Adipocyte (in vitro differentiated cells): ENCODE measurements at regions not wholly inside any gene's neighbourhood (a gene's known extent, or its start where the extent isn't known, plus 50 kb on each side); places are given as distances from the start of the nearest gene placed in this dataset.
A peak's percentile ranks its signal among the peaks of the same experiment; 100 is the strongest.

ENCODE experiments used
- DNase-seq: peaks from one replicate; pipeline ENCODE4 v3.0.0-alpha.2; 2015; ENCODE audit warnings: low read depth
- H3K27me3 ChIP-seq: replicated peaks from 2 replicates; pipeline ENCODE4 v1.7.0; 2013; ENCODE audit warnings: mild to moderate bottlenecking, low read length, moderate library complexity; ENCODE audit not compliant: control insufficient read depth, insufficient read depth
- H3K36me3 ChIP-seq: 2 replicates; pipeline ENCODE4 v1.7.0; 2013; ENCODE audit warnings: low read length, mild to moderate bottlenecking, moderate library complexity; ENCODE audit not compliant: control insufficient read depth, insufficient read depth, severe bottlenecking
- H3K4me1 ChIP-seq: 2 replicates; pipeline ENCODE4 v1.7.0; 2013; ENCODE audit warnings: mild to moderate bottlenecking, low read length, moderate library complexity; ENCODE audit not compliant: control insufficient read depth, insufficient read depth
- H3K4me3 ChIP-seq: 2 replicates; pipeline ENCODE4 v1.7.0; 2013; ENCODE audit warnings: mild to moderate bottlenecking, low read length, moderate library complexity
- H3K9ac ChIP-seq: 2 replicates; pipeline ENCODE4 v1.7.0; 2013; ENCODE audit warnings: mild to moderate bottlenecking, low read length, moderate library complexity
- H3K9me3 ChIP-seq: 2 replicates; pipeline ENCODE4 v1.7.0; 2013; ENCODE audit warnings: mild to moderate bottlenecking, low read length, moderate library complexity; ENCODE audit not compliant: control insufficient read depth

GRCh38 chr7:36040679-36041078, 112.4 kb upstream of the EEPD1 start:
- H3K4me1 ChIP-seq: peaks cover 46% of the 10 kb centered on the region
- H3K9ac ChIP-seq: no peak overlapping the region
- H3K4me3 ChIP-seq: no peak overlapping the region
- no peaks in the 10 kb centered on the region for H3K36me3 ChIP-seq
- peak; percentile 68 for DNase-seq
- no peaks in the 10 kb centered on the region for H3K9me3 ChIP-seq
- H3K27me3 ChIP-seq: no peaks in the 10 kb centered on the region

GRCh38 chr7:36044101-36044892, 108.8 kb upstream of the EEPD1 start:
- H3K27me3 ChIP-seq: no peaks in the 10 kb centered on the region
- H3K9ac ChIP-seq: peak overlapping the region; percentile 77
- H3K9me3 ChIP-seq: no peaks in the 10 kb centered on the region
- H3K4me1 ChIP-seq: peaks cover 59% of the 10 kb centered on the region
- H3K36me3 ChIP-seq: no peaks in the 10 kb centered on the region
- no peak overlapping the region for H3K4me3 ChIP-seq
- DNase-seq: no peak

- H3K9me3 ChIP-seq: no peaks in the 10 kb centered on the region
- H3K36me3 ChIP-seq: no peaks in the 10 kb centered on the region
- H3K4me1 ChIP-seq: peaks cover 64% of the 10 kb centered on the region
- peak overlapping the region; percentile 77 for H3K9ac ChIP-seq
- no peaks in the 10 kb centered on the region for H3K27me3 ChIP-seq
- H3K4me3 ChIP-seq: no peak overlapping the region
- DNase-seq: peak; percentile 76
Measured at GRCh38 chr7:36045326-36045725, 107.7 kb upstream of the EEPD1 start.

DNA sequence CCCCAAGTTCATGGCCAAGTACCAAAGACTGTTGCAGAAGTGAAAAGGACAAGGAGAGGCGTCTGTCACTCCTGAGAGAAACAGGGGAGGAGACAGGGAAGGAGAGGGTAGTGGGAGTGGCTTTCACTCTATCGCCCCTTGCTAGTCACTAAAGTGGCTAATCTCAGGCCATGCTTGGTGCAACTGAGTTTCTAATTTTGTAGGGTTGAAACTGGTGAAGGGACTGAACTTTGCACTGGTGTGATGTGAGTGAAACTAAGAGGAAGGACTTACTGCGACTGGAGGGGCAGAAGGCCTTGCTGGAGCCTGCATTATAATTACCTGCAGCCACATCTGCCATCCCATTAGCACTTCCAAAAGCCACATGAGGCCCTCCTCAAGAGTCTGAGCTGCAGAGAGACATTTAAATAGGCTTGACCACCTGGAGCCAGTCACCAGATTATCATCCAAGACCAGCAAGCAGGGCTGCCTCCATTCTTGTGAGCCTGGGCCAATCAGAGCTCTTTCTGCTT, 107.2 kb upstream of the EEPD1 start:
- Histone ChIP-seq H3K36me3 (no peaks in the 10 kb centered on the region), H3K9me3 (no peaks in the 10 kb centered on the region), H3K4me3 (no peak overlapping the region), H3K4me1 (peaks cover 58% of the 10 kb centered on the region), H3K27me3 (no peaks in the 10 kb centered on the region), H3K9ac (peak overlapping the region; percentile 77)
- DNase-seq: no peak

DNA sequence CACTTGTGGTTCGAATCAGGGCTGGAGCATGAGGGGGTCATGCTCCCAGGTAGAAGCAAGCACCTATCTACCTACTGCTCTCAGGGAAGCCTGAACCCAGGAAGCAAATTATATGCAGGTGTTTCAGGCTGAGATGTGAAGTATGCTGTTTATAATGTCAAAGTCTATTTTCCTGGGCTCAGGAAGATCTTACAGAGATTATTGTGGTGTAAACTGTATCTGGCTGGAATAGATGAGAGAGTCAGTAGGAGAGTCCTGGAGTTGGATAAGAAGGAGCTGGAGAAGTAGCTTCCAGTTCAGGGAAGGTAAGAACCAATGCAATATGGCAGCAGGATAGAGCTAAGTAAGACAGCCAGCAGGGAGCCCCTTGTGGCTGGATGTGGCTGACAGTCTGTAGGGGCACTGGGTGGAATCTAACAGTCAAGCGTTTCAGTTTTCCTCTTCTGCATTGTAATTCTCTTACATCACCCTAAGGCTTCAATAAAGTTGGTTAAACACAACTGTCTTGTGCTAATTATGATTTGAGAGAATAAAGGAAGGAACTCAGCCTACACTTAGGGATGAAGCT, 105.9 kb upstream of the EEPD1 start:
- Histone ChIP-seq H3K36me3 (no peaks in the 10 kb centered on the region), H3K9me3 (no peaks in the 10 kb centered on the region), H3K4me3 (peak overlapping the region; percentile 45), H3K9ac (peak overlapping the region; percentile 84), H3K27me3 (no peaks in the 10 kb centered on the region), H3K4me1 (peaks cover 56% of the 10 kb centered on the region)
- no peak for DNase-seq

DNA sequence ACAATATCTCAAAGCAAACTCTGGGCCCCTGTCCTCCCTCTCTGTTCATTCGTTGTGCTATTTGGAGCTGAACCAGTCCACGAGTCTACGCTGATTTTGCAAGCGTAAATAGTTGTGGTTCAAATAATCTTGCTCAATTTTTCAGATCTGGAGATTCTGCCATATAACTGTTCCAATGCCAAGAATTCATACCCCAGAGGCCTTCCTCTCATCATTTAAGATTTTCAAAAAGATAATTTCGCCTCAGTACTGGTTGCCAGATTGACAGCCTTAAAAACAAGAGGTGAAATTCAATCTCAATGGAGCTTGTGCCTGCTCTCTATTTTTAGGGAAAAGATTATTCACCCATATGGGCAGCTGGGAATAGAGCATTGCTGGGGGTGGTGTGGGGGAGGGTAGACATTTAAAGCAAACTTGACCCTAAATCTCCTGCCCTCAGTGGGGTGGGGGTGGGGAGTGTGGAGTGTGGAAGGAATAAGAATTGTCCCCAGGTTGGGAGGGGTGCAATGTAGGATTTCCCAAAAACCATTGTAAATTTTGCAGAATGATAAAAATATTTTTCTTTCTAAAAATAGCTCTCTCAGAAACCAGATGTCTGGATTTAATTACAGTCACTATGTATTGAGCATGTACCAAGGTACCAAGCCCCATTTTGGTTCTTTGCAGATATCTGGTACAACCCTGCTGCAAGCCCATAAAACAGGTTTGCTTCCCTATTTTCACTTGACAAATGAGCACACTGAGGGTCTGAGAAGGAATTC, 104.7 kb upstream of the EEPD1 start:
- peak; percentile 97 for DNase-seq
- H3K36me3 ChIP-seq: no peaks in the 10 kb centered on the region
- peaks cover 56% of the 10 kb centered on the region for H3K4me1 ChIP-seq
- peak overlapping the region; percentile 84 for H3K9ac ChIP-seq
- no peaks in the 10 kb centered on the region for H3K27me3 ChIP-seq
- H3K4me3 ChIP-seq: peak overlapping the region; percentile 45
- H3K9me3 ChIP-seq: no peaks in the 10 kb centered on the region

- no peaks in the 10 kb centered on the region for H3K9me3 ChIP-seq
- H3K4me1 ChIP-seq: peaks cover 55% of the 10 kb centered on the region
- no peaks in the 10 kb centered on the region for H3K36me3 ChIP-seq
- no peak for DNase-seq
- H3K9ac ChIP-seq: peak overlapping the region; percentile 71
- peak overlapping the region; percentile 22 for H3K4me3 ChIP-seq
- H3K27me3 ChIP-seq: no peaks in the 10 kb centered on the region
Measured at GRCh38 chr7:36048902-36049240, 104.2 kb upstream of the EEPD1 start.

- Histone ChIP-seq H3K9me3 (no peaks in the 10 kb centered on the region), H3K36me3 (no peaks in the 10 kb centered on the region), H3K9ac (no peak overlapping the region), H3K4me3 (no peak overlapping the region), H3K27me3 (no peaks in the 10 kb centered on the region), H3K4me1 (peaks cover 30% of the 10 kb centered on the region)
- DNase-seq: no peak
Measured at GRCh38 chr7:36051501-36051900, 101.6 kb upstream of the EEPD1 start.

- Histone ChIP-seq H3K9ac (no peak overlapping the region), H3K27me3 (no peaks in the 10 kb centered on the region), H3K36me3 (no peaks in the 10 kb centered on the region), H3K4me1 (peaks cover 12% of the 10 kb centered on the region), H3K9me3 (no peaks in the 10 kb centered on the region), H3K4me3 (no peak overlapping the region)
- DNase-seq: no peak
Measured at GRCh38 chr7:36053589-36053988, 99.5 kb upstream of the EEPD1 start.

DNA sequence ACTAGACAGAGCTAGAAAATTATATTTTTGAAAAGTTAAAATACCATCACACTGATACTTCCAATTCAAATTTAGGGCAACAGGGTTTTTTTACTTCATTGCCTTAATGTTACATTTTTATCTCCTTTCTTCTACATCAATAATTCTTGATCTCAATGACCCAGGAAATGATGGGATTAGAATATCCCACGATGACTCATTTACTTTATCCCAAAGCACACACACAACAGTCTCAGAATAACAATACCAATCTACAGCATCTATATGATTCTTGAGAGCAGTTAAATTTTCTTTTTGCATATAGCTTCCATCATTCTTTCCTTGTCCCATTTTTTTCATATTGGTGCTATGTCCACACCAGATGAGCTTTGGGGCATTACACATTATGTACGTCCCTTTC, 98.4 kb upstream of the EEPD1 start:
- DNase-seq: no peak
- Histone ChIP-seq H3K9me3 (no peaks in the 10 kb centered on the region), H3K9ac (no peak overlapping the region), H3K36me3 (no peaks in the 10 kb centered on the region), H3K4me3 (no peak overlapping the region), H3K27me3 (no peaks in the 10 kb centered on the region), H3K4me1 (peaks cover 1% of the 10 kb centered on the region)

DNA sequence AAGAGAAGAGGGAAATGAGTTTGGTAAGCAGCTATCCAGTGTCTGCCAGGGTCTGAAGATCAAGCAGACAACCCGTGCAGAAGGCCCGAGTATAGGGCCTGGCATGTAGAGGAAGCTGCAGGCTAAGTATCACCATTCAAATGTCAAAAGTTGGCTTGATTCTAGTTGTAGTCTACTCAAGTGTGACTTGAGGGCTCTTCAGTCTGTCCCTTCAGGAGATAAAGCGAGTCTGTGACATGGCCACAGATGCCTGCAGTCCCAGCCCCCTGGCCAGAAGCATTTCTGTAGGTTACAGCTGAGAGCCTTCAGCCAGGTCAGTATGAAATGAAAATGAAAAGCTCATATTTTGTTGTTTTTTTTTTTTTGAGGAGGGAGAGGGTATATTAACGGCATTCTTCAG, 97.8 kb upstream of the EEPD1 start:
- no peaks in the 10 kb centered on the region for H3K9me3 ChIP-seq
- H3K9ac ChIP-seq: no peak overlapping the region
- H3K4me1 ChIP-seq: no peaks in the 10 kb centered on the region
- H3K4me3 ChIP-seq: no peak overlapping the region
- H3K27me3 ChIP-seq: no peaks in the 10 kb centered on the region
- DNase-seq: no peak
- no peaks in the 10 kb centered on the region for H3K36me3 ChIP-seq
